IMR-90 (cell line): ENCODE measurements at regions not wholly inside any gene's neighbourhood (a gene's known extent, or its start where the extent isn't known, plus 50 kb on each side); places are given as distances from the start of the nearest gene placed in this dataset.

ENCODE experiments used
- ATAC-seq: fragments of 200-7000 bp; cut with Tn5 transposase; 2 replicates; pipeline ENCODE4 v1.9.1; 2020; ENCODE audit warnings: low read depth, mild to moderate bottlenecking, moderate library complexity
- BruUV-seq: library from RNA; stranded (reverse); fragments of 400-500 nt; replicated peaks from 2 replicates; lab custom pipeline; 2021; lab: Mats Ljungman, UMichigan
- CTCF ChIA-PET: fragments of 300-600 bp; formaldehyde crosslinking; extraction: SDS; loops from one replicate; lab custom pipeline; 2021; ENCODE audit warnings: antibody characterized with exemption; lab: Yijun Ruan, JAX
- POLR2A ChIA-PET: fragments of 300-600 bp; sonication (Branson Sonifier 250); formaldehyde crosslinking; loops from one replicate; lab custom pipeline; 2022; ENCODE audit warnings: antibody characterized with exemption; ENCODE audit not compliant: unreplicated experiment; lab: Charles Lee
- DNase-seq: peaks from one replicate; pipeline ENCODE4 v3.0.0; 2013
- H2AFZ ChIP-seq: replicated peaks from 2 replicates; pipeline ENCODE3; 2013; ENCODE audit warnings: low read length, mild to moderate bottlenecking; ENCODE audit not compliant: poor library complexity
- H2AK5ac ChIP-seq: 2 replicates; pipeline ENCODE4 v1.6.1; 2013; ENCODE audit warnings: low read depth, low read length, inconsistent platforms
- H2AK9ac ChIP-seq: replicated peaks from 2 replicates; pipeline ENCODE3; 2013; ENCODE audit warnings: mild to moderate bottlenecking, low read depth, low read length, moderate library complexity; ENCODE audit not compliant: poor library complexity
- H2BK120ac ChIP-seq: 2 replicates; pipeline ENCODE4 v1.6.1; 2013; ENCODE audit warnings: low read depth, low read length, inconsistent platforms
- H2BK15ac ChIP-seq: 3 replicates; pipeline ENCODE4 v1.6.1; 2013; ENCODE audit warnings: low read depth, low read length, inconsistent platforms
- H2BK20ac ChIP-seq: 2 replicates; pipeline ENCODE4 v1.6.1; 2013; ENCODE audit warnings: low read depth, mild to moderate bottlenecking, inconsistent platforms, low read length, moderate library complexity
- H2BK5ac ChIP-seq: 2 replicates; pipeline ENCODE4 v1.6.1; 2013; ENCODE audit warnings: mild to moderate bottlenecking, low read depth, low read length, inconsistent platforms; ENCODE audit not compliant: poor library complexity, severe bottlenecking
- H3K14ac ChIP-seq: replicated peaks from 2 replicates; pipeline ENCODE4 v1.6.1; 2013; ENCODE audit warnings: low read depth, low read length, inconsistent platforms
- H3K18ac ChIP-seq: 2 replicates; pipeline ENCODE4 v1.6.1; 2013; ENCODE audit warnings: low read depth, low read length, control low read depth
- H3K23ac ChIP-seq: 2 replicates; pipeline ENCODE4 v1.6.1; 2013; ENCODE audit warnings: low read depth, low read length, inconsistent platforms
- H3K27ac ChIP-seq: 2 replicates; pipeline ENCODE4 v1.5.1; 2013; ENCODE audit warnings: mild to moderate bottlenecking, control low read depth, low read length; ENCODE audit not compliant: insufficient read depth
- H3K27me3 ChIP-seq: 2 replicates; pipeline ENCODE4 v1.6.1; 2013; ENCODE audit warnings: low read length; ENCODE audit not compliant: control insufficient read depth, insufficient read depth
- H3K36me3 ChIP-seq: 2 replicates; pipeline ENCODE4 v1.6.1; 2013; ENCODE audit warnings: low read length, mixed read lengths; ENCODE audit not compliant: control insufficient read depth, insufficient read depth
- H3K4ac ChIP-seq: 2 replicates; pipeline ENCODE4 v1.6.1; 2013; ENCODE audit warnings: low read depth, low read length, inconsistent platforms
- H3K4me1 ChIP-seq: 2 replicates; pipeline ENCODE4 v1.6.1; 2013; ENCODE audit warnings: low read length, mixed read lengths; ENCODE audit not compliant: control insufficient read depth, insufficient read depth
- H3K4me2 ChIP-seq: 2 replicates; pipeline ENCODE4 v1.6.1; 2013; ENCODE audit warnings: low read depth, mild to moderate bottlenecking, control low read depth, low read length, moderate library complexity
- H3K4me3 ChIP-seq: 2 replicates; pipeline ENCODE4 v1.5.1; 2013; ENCODE audit warnings: low read depth, mild to moderate bottlenecking, control low read depth, low read length, moderate library complexity; ENCODE audit not compliant: insufficient read depth
- H3K56ac ChIP-seq: 2 replicates; pipeline ENCODE4 v1.6.1; 2013; ENCODE audit warnings: low read length, inconsistent platforms; ENCODE audit not compliant: insufficient read depth; ENCODE audit errors: extremely low read depth
- H3K79me1 ChIP-seq, 2 experiments: 2 replicates each; pipeline ENCODE4 v1.6.1; 2013; ENCODE audit warnings: low read length in 2 of 2, inconsistent platforms in 1 of 2, low read depth in 1 of 2
- H3K9ac ChIP-seq: 2 replicates; pipeline ENCODE4 v1.6.1; 2013; ENCODE audit warnings: low read depth, low read length, control low read depth
- H3K9me1 ChIP-seq: 2 replicates; pipeline ENCODE4 v1.6.1; 2013; ENCODE audit warnings: low read length, inconsistent platforms; ENCODE audit not compliant: insufficient read depth
- H3K9me3 ChIP-seq: 2 replicates; pipeline ENCODE4 v1.6.1; 2013; ENCODE audit warnings: low read length; ENCODE audit not compliant: control insufficient read depth, insufficient read depth
- H4K20me1 ChIP-seq: 2 replicates; pipeline ENCODE4 v1.6.1; 2013; ENCODE audit warnings: low read length, inconsistent platforms; ENCODE audit not compliant: insufficient read depth
- H4K5ac ChIP-seq: 2 replicates; pipeline ENCODE4 v1.6.1; 2013; ENCODE audit warnings: mild to moderate bottlenecking, low read depth, low read length, control low read depth
- H4K8ac ChIP-seq, 2 experiments: 2 replicates each; pipeline ENCODE4 v1.6.1; 2013; ENCODE audit warnings: low read depth in 2 of 2, low read length in 2 of 2, control low read depth in 1 of 2, inconsistent platforms in 1 of 2
- H4K91ac ChIP-seq: 2 replicates; pipeline ENCODE4 v1.6.1; 2013; ENCODE audit warnings: low read depth, low read length, inconsistent platforms; ENCODE audit not compliant: insufficient read depth
- BHLHE40 ChIP-seq: fragments of 150-350 bp; IDR thresholded peaks from 2 replicates; pipeline ENCODE4 v1.6.1; 2016; ENCODE audit warnings: mild to moderate bottlenecking, low read depth, low read length
- CEBPB ChIP-seq: IDR thresholded peaks from 2 replicates; pipeline ENCODE4 v1.6.1; 2012; ENCODE audit warnings: low read depth, low read length, improper control_type of control experiment
- CHD1 ChIP-seq: IDR thresholded peaks from 2 replicates; pipeline ENCODE4 v1.6.1; 2012; ENCODE audit warnings: low read depth, low read length, improper control_type of control experiment
- FOS ChIP-seq: fragments of 150-350 bp; IDR thresholded peaks from 2 replicates; pipeline ENCODE4 v1.6.1; 2016; ENCODE audit warnings: low read depth, low read length
- MAZ ChIP-seq: IDR thresholded peaks from 2 replicates; pipeline ENCODE4 v1.6.1; 2012; ENCODE audit warnings: low read depth, mild to moderate bottlenecking, low read length, improper control_type of control experiment, moderate library complexity, borderline replicate concordance
- MXI1 ChIP-seq: IDR thresholded peaks from 2 replicates; pipeline ENCODE4 v1.6.1; 2012; ENCODE audit warnings: low read depth, mild to moderate bottlenecking, low read length, moderate library complexity, borderline replicate concordance
- POLR2A ChIP-seq: IDR thresholded peaks from 2 replicates; pipeline ENCODE4 v1.6.1; 2012; ENCODE audit warnings: mild to moderate bottlenecking, low read depth, low read length
- RCOR1 ChIP-seq: IDR thresholded peaks from 2 replicates; pipeline ENCODE4 v1.6.1; 2012; ENCODE audit warnings: mild to moderate bottlenecking, low read length, improper control_type of control experiment; ENCODE audit not compliant: insufficient replicate concordance
- RFX5 ChIP-seq: IDR thresholded peaks from 2 replicates; pipeline ENCODE4 v1.8.0; 2012; ENCODE audit warnings: low read depth, mild to moderate bottlenecking, low read length, moderate library complexity
- WGBS, 2 experiments: methylation state at CpG; one replicate each; pipeline versions ENCODE4 v1.1.5 to v1.1.7; 2013; ENCODE audit warnings: missing lambda C conversion rate in 2 of 2; ENCODE audit not compliant: insufficient read length in 1 of 2; ENCODE audit errors: extremely low coverage in 2 of 2; 5-methylcytosine and 5-hydroxymethylcytosine counted together
- dilution Hi-C: fragments of 300-500 bp; cut with HindIII; formaldehyde crosslinking; loops from one replicate; pipeline ENCODE4 v1.14.3; 2018; ENCODE audit warnings: low sequenced_read_pairs; ENCODE audit not compliant: unreplicated experiment
- in situ Hi-C: fragments of 300-500 bp; cut with MboI; formaldehyde crosslinking; loops from 3 replicates; pipeline ENCODE4 v1.14.3; 2019; ENCODE audit warnings: low sequenced_read_pairs, inconsistent platforms, mixed read lengths
- intact Hi-C: fragments of 100-400 bp; cut with micrococcal nuclease; formaldehyde crosslinking; loops from 2 replicates; pipeline ENCODE4 v1.10.0; 2022
- TF ChIP-seq, protein P1 (sequence below): conservative IDR thresholded peaks from 2 replicates; pipeline ENCODE4 v1.5.1; 2012; ENCODE audit warnings: mild to moderate bottlenecking, low read depth, low read length, improper control_type of control experiment
- TF ChIP-seq, protein P2 (sequence below): fragments of 150-350 bp; IDR thresholded peaks from 2 replicates; pipeline ENCODE4 v1.6.1; 2016; ENCODE audit warnings: low read depth, mild to moderate bottlenecking, low read length, moderate library complexity, borderline replicate concordance

DNA sequence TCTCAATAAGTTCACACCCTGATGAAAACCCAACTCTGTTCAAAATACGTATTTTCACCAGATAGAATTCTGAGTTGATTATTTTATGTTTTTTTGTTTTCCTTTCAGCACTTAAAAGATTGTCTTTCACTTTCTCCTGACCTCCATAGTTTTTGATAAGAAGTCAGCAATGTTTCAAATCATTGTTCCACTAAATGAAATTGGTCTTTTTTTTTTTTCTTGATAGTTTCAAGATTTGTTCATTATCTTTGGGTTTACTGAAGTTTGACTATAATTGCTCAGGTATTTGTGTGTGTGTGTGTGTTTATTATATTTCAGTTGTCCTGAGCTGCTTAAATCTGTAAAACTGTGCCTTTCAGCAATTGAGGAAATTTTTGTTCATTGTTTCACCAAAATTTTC, 498.7 kb downstream of the TLE1 start:
- no peak overlapping the region for H2AK9ac ChIP-seq
- no peak overlapping the region for H2AK5ac ChIP-seq
- no peak overlapping the region for H3K18ac ChIP-seq
- ChIA-PET POLR2A (no interaction called here), CTCF (no interaction called here)
- in situ Hi-C loops (no loop called here), intact Hi-C loops (no loop called here), dilution Hi-C loops (no loop called here)
- no peaks in the 10 kb centered on the region for H3K9me1 ChIP-seq
- ATAC-seq, result no peak
- no peak overlapping the region for H3K27ac ChIP-seq
- H3K36me3 ChIP-seq, result no peaks in the 10 kb centered on the region
- peaks cover 6% of the 10 kb centered on the region for H3K9me3 ChIP-seq
- H2BK20ac ChIP-seq, result no peak overlapping the region
- no peaks in the 10 kb centered on the region for H3K4me1 ChIP-seq
- no peak overlapping the region for H3K56ac ChIP-seq
- H4K5ac ChIP-seq, result no peak overlapping the region
- no peak for DNase-seq
- H3K23ac ChIP-seq, result no peak overlapping the region
- no peak overlapping the region for H2AFZ ChIP-seq
- no peak overlapping the region for H3K4me2 ChIP-seq
- no peak overlapping the region for H3K9ac ChIP-seq
- TF ChIP-seq MXI1 (no peak), CHD1 (no peak), BHLHE40 (no peak), FOS (no peak), CEBPB (no peak), RFX5 (no peak), MAZ (no peak), RCOR1 (no peak), POLR2A (no peak)
- TF ChIP-seq, protein P1, sequence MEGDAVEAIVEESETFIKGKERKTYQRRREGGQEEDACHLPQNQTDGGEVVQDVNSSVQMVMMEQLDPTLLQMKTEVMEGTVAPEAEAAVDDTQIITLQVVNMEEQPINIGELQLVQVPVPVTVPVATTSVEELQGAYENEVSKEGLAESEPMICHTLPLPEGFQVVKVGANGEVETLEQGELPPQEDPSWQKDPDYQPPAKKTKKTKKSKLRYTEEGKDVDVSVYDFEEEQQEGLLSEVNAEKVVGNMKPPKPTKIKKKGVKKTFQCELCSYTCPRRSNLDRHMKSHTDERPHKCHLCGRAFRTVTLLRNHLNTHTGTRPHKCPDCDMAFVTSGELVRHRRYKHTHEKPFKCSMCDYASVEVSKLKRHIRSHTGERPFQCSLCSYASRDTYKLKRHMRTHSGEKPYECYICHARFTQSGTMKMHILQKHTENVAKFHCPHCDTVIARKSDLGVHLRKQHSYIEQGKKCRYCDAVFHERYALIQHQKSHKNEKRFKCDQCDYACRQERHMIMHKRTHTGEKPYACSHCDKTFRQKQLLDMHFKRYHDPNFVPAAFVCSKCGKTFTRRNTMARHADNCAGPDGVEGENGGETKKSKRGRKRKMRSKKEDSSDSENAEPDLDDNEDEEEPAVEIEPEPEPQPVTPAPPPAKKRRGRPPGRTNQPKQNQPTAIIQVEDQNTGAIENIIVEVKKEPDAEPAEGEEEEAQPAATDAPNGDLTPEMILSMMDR, result no peak
- TF ChIP-seq, protein P2, sequence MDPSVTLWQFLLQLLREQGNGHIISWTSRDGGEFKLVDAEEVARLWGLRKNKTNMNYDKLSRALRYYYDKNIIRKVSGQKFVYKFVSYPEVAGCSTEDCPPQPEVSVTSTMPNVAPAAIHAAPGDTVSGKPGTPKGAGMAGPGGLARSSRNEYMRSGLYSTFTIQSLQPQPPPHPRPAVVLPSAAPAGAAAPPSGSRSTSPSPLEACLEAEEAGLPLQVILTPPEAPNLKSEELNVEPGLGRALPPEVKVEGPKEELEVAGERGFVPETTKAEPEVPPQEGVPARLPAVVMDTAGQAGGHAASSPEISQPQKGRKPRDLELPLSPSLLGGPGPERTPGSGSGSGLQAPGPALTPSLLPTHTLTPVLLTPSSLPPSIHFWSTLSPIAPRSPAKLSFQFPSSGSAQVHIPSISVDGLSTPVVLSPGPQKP, result no peak
- H3K79me1 ChIP-seq, result no peaks in the 10 kb centered on the region
- no peak overlapping the region for H3K4ac ChIP-seq
- H4K91ac ChIP-seq, result no peak overlapping the region
- BruUV-seq, result no TSS peak
- H4K20me1 ChIP-seq, result no peaks in the 10 kb centered on the region
- H3K27me3 ChIP-seq, result no peaks in the 10 kb centered on the region; the same call in 1 of the 2 replicates
- H4K8ac ChIP-seq, result no peak overlapping the region
- no peak overlapping the region for H2BK5ac ChIP-seq
- no peak overlapping the region for H2BK120ac ChIP-seq
- WGBS, 2 experiments, result no CpG with 5 or more reads among the region's 1 CpG
- no peak overlapping the region for H3K4me3 ChIP-seq
- H3K14ac ChIP-seq, result no peak overlapping the region
- no peak overlapping the region for H2BK15ac ChIP-seq
